Duodenal mucosa (tissue), 2 donors: ENCODE measurements at regions not wholly inside any gene's neighbourhood (a gene's known extent, or its start where the extent isn't known, plus 50 kb on each side); places are given as distances from the start of the nearest gene placed in this dataset.

ENCODE experiments used
- H3K27ac ChIP-seq: one replicate; pipeline ENCODE4 v1.7.0; 2013; ENCODE audit warnings: low read depth, low read length
- H3K27me3 ChIP-seq, 2 donors: one replicate each; pipeline ENCODE4 v1.7.0; 2013; ENCODE audit warnings: low read length in 2 of 2, control low read depth in 1 of 2; ENCODE audit not compliant: insufficient read depth in 2 of 2, control insufficient read depth in 1 of 2
- H3K36me3 ChIP-seq, 2 donors: one replicate each; pipeline ENCODE4 v1.7.0; 2013; ENCODE audit warnings: low read length in 2 of 2, control low read depth in 1 of 2; ENCODE audit not compliant: insufficient read depth in 2 of 2, control insufficient read depth in 1 of 2
- H3K4me1 ChIP-seq, 2 donors: one replicate each; pipeline ENCODE4 v1.7.0; 2013; ENCODE audit warnings: low read length in 2 of 2, control low read depth in 1 of 2; ENCODE audit not compliant: insufficient read depth in 2 of 2, control insufficient read depth in 1 of 2
- H3K4me3 ChIP-seq, 2 donors: one replicate each; pipeline ENCODE4 v1.7.0; 2013; ENCODE audit warnings: low read length in 2 of 2, low read depth in 1 of 2
- H3K9ac ChIP-seq, 2 donors: one replicate each; pipeline ENCODE4 v1.7.0; 2013; ENCODE audit warnings: low read length in 2 of 2, low read depth in 1 of 2
- H3K9me3 ChIP-seq, 2 donors: one replicate each; pipeline ENCODE4 v1.7.0; 2013; ENCODE audit warnings: low read length in 2 of 2, control low read depth in 1 of 2; ENCODE audit not compliant: control insufficient read depth in 1 of 2

- H3K9me3 ChIP-seq: no peaks in the 10 kb centered on the region
- no peaks in the 10 kb centered on the region for H3K4me1 ChIP-seq
- H3K4me3 ChIP-seq: no peak overlapping the region
- H3K9ac ChIP-seq: no peak overlapping the region
- no peak overlapping the region for H3K27ac ChIP-seq
- H3K27me3 ChIP-seq: no peaks in the 10 kb centered on the region
- no peaks in the 10 kb centered on the region for H3K36me3 ChIP-seq
Observed at GRCh38 chr6:140285998-140286690, 911.7 kb upstream of the CITED2 start.

GRCh38 chr6:140285471-140285870, 911.0 kb upstream of the CITED2 start:
- Histone ChIP-seq H3K27ac (no peak overlapping the region), H3K4me3 (no peak overlapping the region), H3K4me1 (no peaks in the 10 kb centered on the region), H3K9me3 (no peaks in the 10 kb centered on the region), H3K36me3 (no peaks in the 10 kb centered on the region), H3K27me3 (no peaks in the 10 kb centered on the region), H3K9ac (no peak overlapping the region)

- Histone ChIP-seq H3K27ac (no peak overlapping the region), H3K9ac (no peak overlapping the region), H3K4me1 (no peaks in the 10 kb centered on the region), H3K27me3 (no peaks in the 10 kb centered on the region), H3K36me3 (no peaks in the 10 kb centered on the region), H3K9me3 (no peaks in the 10 kb centered on the region), H3K4me3 (no peak overlapping the region)
Observed at GRCh38 chr6:140284871-140285270, 910.4 kb upstream of the CITED2 start.

- H3K9me3 ChIP-seq: no peaks in the 10 kb centered on the region
- H3K9ac ChIP-seq: no peak overlapping the region
- H3K27ac ChIP-seq: no peak overlapping the region
- no peaks in the 10 kb centered on the region for H3K4me1 ChIP-seq
- no peak overlapping the region for H3K4me3 ChIP-seq
- no peaks in the 10 kb centered on the region for H3K27me3 ChIP-seq
- no peaks in the 10 kb centered on the region for H3K36me3 ChIP-seq
Observed at GRCh38 chr6:140283197-140283596, 908.7 kb upstream of the CITED2 start.

- Histone ChIP-seq H3K27ac (no peak overlapping the region), H3K4me3 (peak overlapping the region; percentile 0 to 49), H3K9ac (no peak overlapping the region), H3K36me3 (no peaks in the 10 kb centered on the region), H3K9me3 (no peaks in the 10 kb centered on the region), H3K27me3 (no peaks in the 10 kb centered on the region), H3K4me1 (no peaks in the 10 kb centered on the region)
Observed at GRCh38 chr6:140281767-140282166, 907.3 kb upstream of the CITED2 start.

GRCh38 chr6:140281236-140281635, 906.8 kb upstream of the CITED2 start:
- Histone ChIP-seq H3K9ac (no peak overlapping the region), H3K27ac (no peak overlapping the region), H3K9me3 (no peaks in the 10 kb centered on the region), H3K27me3 (no peaks in the 10 kb centered on the region), H3K4me1 (no peaks in the 10 kb centered on the region), H3K4me3 (peak overlapping the region; percentile 0 to 49), H3K36me3 (no peaks in the 10 kb centered on the region)

GRCh38 chr6:140276719-140277118, 902.3 kb upstream of the CITED2 start:
- Histone ChIP-seq H3K36me3 (no peaks in the 10 kb centered on the region), H3K4me1 (no peaks in the 10 kb centered on the region), H3K9ac (no peak overlapping the region), H3K9me3 (no peaks in the 10 kb centered on the region), H3K4me3 (no peak overlapping the region), H3K27ac (no peak overlapping the region), H3K27me3 (no peaks in the 10 kb centered on the region)

GRCh38 chr6:140276133-140276532, 901.7 kb upstream of the CITED2 start:
- Histone ChIP-seq H3K4me1 (no peaks in the 10 kb centered on the region), H3K27ac (no peak overlapping the region), H3K9ac (no peak overlapping the region), H3K27me3 (no peaks in the 10 kb centered on the region), H3K36me3 (no peaks in the 10 kb centered on the region), H3K4me3 (no peak overlapping the region), H3K9me3 (no peaks in the 10 kb centered on the region)

GRCh38 chr6:140275725-140276124, 901.3 kb upstream of the CITED2 start:
- Histone ChIP-seq H3K27ac (no peak overlapping the region), H3K9ac (no peak overlapping the region), H3K4me1 (no peaks in the 10 kb centered on the region), H3K4me3 (no peak overlapping the region), H3K27me3 (no peaks in the 10 kb centered on the region), H3K36me3 (no peaks in the 10 kb centered on the region), H3K9me3 (no peaks in the 10 kb centered on the region)

- Histone ChIP-seq H3K9ac (no peak overlapping the region), H3K4me1 (no peaks in the 10 kb centered on the region), H3K9me3 (no peaks in the 10 kb centered on the region), H3K27ac (no peak overlapping the region), H3K4me3 (no peak overlapping the region), H3K27me3 (no peaks in the 10 kb centered on the region), H3K36me3 (no peaks in the 10 kb centered on the region)
Observed at GRCh38 chr6:140274548-140274947, 900.1 kb upstream of the CITED2 start.
